GM18861 (cell line): ENCODE measurements at regions not wholly inside any gene's neighbourhood (a gene's known extent, or its start where the extent isn't known, plus 50 kb on each side); places are given as distances from the start of the nearest gene placed in this dataset.
"Not testable (repeated sequence)": the region's sequence is repeated elsewhere in the genome, so short reads cannot be mapped to it uniquely, and the experiment has no call there.

Source experiments
- ATAC-seq: cut with Tn5 transposase; IDR thresholded peaks from one replicate; pipeline ENCODE4 v1.9.1; 2021; ENCODE audit not compliant: unreplicated experiment

DNA sequence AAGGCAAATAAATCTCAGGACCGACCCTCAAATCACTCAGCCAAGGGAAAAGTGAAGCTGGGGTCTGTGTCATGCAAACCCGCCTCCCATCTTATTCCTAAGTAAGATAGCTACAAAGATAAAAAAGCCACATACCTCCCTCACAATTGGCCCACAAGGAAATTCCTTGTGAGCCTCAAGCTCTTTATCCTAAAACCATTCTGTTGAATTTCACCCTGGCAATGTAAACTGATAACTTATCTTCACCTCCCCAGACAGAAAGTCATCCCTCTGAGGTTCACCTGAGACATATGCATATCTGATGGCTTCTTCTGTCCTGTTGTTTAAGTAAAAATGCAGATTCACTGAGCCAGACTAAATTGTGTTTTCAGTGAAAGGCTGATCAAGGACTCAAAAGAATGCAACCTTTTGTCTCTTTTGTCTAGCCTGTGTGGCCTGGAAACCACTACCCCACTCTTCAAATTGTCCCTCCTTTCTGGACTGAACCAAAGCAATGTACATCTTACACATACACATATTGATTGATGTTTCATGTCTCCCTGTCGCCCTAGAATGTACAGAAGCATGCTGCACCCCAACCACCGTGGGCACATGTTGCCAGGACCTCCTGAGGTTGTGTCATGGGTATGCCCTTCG is 91.3 kb downstream of the MFAP3L start:
- no peak for ATAC-seq

DNA sequence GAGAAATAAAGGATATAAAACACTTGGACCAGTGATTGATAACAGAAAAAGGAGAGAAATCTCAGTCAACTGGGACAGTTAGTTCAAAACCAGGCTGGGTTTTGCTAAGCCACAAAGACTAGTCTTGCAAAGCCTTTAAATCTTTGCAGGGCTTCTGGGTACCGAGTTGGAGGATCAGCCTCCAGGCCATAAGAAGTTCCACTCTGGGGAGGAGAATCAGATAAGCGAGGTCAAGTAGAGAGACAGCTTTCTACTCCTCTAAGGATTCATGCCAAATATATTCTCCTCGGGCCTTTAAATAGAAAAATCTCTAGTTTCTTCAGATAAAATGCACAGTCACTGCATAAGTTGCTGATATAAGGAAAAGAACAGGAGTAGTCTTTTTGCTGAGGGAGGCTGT is 92.7 kb downstream of the MFAP3L start:
- ATAC-seq, result no peak

GRCh38 chr4:169931964-169932363 is 94.2 kb downstream of the MFAP3L start:
- no peak for ATAC-seq

DNA sequence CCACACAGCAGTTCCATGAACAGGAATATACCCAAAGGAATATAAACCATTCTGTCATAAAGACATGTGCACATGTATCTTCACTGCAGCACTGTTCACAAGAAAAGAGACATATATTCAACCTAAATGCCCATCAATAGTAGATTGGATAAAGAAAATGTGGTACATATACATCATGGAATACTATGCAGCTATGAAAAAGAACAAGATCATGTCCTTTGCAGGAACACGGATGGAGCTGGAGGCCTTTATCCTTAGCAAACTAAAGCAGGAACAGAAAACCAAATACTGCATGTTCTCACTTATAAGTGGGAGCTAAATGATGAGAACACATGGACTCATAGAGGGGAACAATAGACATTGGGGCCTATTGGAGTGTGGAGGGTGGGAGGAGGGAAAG is 95.4 kb downstream of the MFAP3L start:
- ATAC-seq, result not testable (repeated sequence)

DNA sequence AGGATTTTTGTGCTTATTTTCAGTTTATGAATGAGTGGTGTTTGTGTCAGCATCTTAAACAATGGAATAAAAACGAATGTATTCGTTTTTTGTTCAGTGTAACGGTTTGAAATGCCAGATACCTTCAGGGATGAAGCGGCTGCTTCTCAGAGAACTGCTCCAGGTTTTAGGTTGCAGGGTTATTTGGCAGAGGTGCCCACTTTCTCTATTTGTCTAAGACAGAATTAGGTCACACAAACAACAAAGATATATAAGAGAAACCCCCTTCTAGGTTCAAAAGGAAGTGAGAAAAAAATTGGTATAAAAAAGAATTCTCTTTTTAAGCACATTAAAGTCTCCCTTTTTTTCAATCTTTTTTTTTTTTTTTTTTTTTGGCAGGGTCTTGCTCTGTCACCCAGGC is 98.9 kb downstream of the MFAP3L start:
- no peak for ATAC-seq

DNA sequence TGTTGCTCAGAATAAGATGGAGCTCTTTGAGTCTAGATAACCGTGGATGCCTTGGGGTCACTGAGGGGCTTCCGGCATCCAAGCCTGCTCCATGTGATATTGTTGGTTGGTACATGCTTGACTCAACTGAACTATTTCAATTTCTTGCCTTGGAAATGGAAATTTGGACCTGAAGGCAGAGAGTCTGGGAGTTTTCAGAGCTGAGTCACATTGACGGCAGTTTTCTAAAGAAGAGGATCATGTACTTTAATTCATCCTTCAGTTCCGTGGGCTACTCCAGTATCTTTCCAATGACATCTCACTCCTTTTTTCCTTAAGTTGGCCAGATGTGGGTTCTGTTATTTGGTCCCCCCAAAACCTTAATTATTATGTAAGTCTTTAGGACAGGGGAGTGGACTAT is 100.5 kb downstream of the MFAP3L start:
- no peak for ATAC-seq

- no peak for ATAC-seq
Observed at GRCh38 chr4:169922632-169923276, 103.4 kb downstream of the MFAP3L start.

- no peak for ATAC-seq
Observed at GRCh38 chr4:169921732-169922131, 104.5 kb downstream of the MFAP3L start.

- no peak for ATAC-seq
Observed at GRCh38 chr4:169921237-169921636, 105.0 kb downstream of the MFAP3L start.

DNA sequence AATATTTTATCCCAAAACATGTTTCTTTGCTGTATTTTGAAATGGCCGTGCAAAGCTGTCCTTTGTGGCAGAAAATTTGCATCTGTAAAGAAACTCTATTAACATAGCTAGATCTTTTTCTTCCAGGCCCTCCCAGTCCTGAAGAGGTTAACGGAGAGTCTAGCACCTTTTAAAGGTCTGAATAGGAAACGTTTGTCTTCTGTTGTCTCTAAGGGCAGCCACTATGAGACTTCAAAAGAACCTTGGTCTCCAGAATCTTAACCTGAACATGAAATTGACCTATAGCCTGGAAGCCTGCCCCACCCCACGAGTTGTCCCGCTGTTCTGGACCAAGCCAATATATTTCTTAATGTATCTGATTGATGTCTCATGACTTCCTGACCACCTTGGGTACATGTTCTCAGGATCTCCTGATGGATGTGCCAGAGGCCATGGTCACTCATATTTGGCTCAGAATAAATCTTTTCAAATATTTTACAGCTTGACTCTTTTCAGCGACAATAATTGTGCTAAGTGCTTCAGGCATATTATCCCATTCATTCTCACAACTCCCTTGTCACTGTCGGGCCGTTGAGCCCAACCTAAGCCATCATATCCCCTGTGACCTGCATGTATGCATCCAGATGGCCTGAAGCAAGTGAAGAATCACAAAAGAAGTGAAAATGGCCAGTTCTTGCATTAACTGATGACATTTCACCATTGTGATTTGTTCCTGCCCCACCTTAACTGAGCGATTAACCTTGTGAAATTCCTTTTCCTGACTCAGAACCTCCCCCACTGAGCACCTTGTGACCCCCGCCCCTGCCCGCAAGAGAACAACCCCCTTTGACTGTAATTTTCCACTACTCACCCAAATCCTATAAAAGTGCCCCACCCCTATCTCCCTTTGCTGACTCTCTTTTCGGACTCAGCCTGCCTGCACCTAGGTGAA is 106.7 kb downstream of the MFAP3L start:
- not testable (repeated sequence) for ATAC-seq

- no peak for ATAC-seq
Observed at GRCh38 chr4:169915545-169915944, 110.7 kb downstream of the MFAP3L start.

GRCh38 chr4:169914866-169915265 is 111.3 kb downstream of the MFAP3L start:
- ATAC-seq, result no peak

GRCh38 chr4:169912996-169913395 is 113.2 kb downstream of the MFAP3L start:
- ATAC-seq, result no peak

- ATAC-seq, result no peak
Observed at GRCh38 chr4:169909897-169910296, 116.3 kb downstream of the MFAP3L start.

GRCh38 chr4:169909479-169909878 is 116.7 kb downstream of the MFAP3L start:
- ATAC-seq, result no peak

- no peak for ATAC-seq
Observed at GRCh38 chr4:169907705-169908104, 118.5 kb downstream of the MFAP3L start.

DNA sequence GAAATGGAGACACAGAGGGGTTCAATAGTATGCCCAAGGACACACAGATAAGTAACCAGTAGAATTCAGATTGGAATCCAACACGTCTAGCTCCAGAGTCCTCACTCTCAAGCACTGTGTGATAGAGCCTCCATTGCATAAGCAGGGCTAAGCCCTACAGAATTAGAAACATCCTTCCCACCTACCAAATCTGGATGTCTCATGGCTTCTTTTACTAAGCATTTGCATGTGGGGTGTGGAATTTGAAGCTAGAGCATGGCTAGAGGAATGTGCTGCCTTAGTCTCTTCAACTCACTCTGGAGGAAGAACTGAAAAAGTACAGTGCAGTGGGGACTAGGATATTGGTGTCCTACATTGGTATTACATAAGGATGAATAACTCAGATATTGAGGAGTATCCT is 119.4 kb downstream of the MFAP3L start:
- ATAC-seq, result no peak

DNA sequence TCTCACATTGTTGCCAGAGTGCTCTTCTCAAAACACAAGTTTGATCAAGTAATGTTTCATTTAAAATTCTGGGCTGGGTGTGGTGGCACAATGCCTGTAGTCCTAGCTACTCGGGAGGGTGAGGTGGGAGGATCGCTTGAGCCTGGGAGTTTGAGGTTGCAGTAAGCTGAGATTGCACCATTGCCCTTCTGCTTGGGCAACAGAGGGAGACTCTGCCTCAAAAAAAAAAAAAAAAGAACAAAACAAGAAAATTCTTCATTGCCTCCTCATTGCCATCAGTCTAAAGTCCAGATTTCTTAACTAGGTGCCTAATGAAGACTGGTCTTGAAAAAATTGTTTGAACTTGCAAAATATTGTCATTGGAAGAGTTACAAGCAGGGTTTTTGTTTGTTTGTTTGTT is 120.1 kb downstream of the MFAP3L start:
- no peak for ATAC-seq

GRCh38 chr4:169902658-169903345 is 123.4 kb downstream of the MFAP3L start:
- no peak for ATAC-seq

DNA sequence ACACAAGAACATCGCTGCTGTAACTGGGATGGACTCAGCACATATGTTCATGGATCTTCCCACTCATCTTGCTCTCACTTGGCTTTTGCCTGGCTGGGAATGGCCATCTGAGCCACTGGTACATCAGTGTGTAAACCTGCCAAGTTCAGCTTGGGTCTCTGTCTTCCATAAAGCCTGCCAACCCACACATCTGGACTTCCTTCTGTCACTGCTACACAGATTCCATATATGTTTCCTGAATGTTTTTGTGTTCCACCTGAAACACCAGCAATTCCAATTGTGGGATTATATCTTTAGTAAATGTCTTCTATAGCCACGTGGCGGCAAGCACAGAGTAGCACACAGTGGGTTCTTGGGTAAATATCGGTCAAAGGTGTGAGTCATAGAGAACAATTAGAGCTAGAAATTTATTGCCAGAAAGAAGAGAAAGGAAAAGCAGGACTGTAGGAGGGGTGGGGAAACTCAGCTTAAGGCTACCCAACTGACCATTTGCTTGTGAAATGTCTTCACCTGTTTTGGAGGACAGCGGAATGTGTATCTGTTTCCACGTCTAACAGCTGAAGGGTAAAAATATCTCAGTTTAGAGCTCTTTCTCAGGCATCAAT is 125.9 kb downstream of the MFAP3L start:
- ATAC-seq, result no peak

DNA sequence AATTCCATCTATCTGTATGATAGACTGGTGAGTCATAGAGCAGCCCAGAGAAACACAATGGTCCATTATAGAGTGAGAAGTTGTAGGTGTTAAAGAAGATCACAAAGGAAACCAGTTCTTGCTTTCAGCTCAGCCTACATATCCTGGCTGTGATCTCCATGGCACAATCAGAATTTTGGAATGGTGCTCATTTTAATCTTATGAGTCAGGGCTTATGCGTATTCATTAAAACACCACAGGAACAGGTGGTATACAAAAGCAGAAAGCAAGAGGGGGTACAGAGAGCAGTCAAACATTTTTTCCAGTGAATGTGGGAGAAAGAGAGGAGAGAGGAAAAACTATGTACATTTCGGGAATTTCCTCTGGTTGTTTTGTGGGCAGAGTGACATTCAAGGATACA is 126.9 kb downstream of the MFAP3L start:
- ATAC-seq, result no peak
